OCI-LY1 (cell line): ENCODE measurements at regions not wholly inside any gene's neighbourhood (a gene's known extent, or its start where the extent isn't known, plus 50 kb on each side); places are given as distances from the start of the nearest gene placed in this dataset.

Source experiments
- H2AFZ ChIP-seq: fragments of 200-600 bp; sonication (generic), shearing (Covaris generic); 2 replicates; pipeline ENCODE4 v1.6.0; 2014; ENCODE audit warnings: antibody characterized with exemption, mild to moderate bottlenecking, low read length
- H3F3A ChIP-seq: fragments of 200-600 bp; sonication (generic), shearing (Covaris generic); 2 replicates; pipeline ENCODE4 v1.6.0; 2014; ENCODE audit warnings: mild to moderate bottlenecking, antibody characterized with exemption, low read length, moderate library complexity; ENCODE audit not compliant: insufficient read depth
- H3K27ac ChIP-seq: fragments of 200-600 bp; sonication (generic); 2 replicates; pipeline ENCODE4 v1.5.1; 2014; ENCODE audit warnings: low read length, mixed run types, mild to moderate bottlenecking, low read depth; ENCODE audit not compliant: poor library complexity, severe bottlenecking
- H3K27me3 ChIP-seq: fragments of 200-600 bp; sonication (generic); 2 replicates; pipeline ENCODE4 v1.6.0; 2014; ENCODE audit warnings: antibody characterized with exemption, mild to moderate bottlenecking, low read length, moderate library complexity; ENCODE audit not compliant: insufficient read depth
- H3K36me3 ChIP-seq: fragments of 200-600 bp; sonication (generic); 2 replicates; pipeline ENCODE4 v1.6.1; 2014; ENCODE audit warnings: mild to moderate bottlenecking, antibody characterized with exemption, low read length, moderate library complexity, mixed read lengths; ENCODE audit not compliant: insufficient read depth
- H3K4me1 ChIP-seq: fragments of 200-600 bp; sonication (generic); 2 replicates; pipeline ENCODE4 v1.5.1; 2014; ENCODE audit warnings: mild to moderate bottlenecking, low read length, moderate library complexity; ENCODE audit not compliant: insufficient read depth, severe bottlenecking
- H3K4me2 ChIP-seq: fragments of 200-600 bp; sonication (generic), shearing (Covaris generic); 2 replicates; pipeline ENCODE4 v1.6.1; 2014; ENCODE audit warnings: low read length
- H3K4me3 ChIP-seq: fragments of 200-600 bp; sonication (generic); 2 replicates; pipeline ENCODE4 v1.5.1; 2014; ENCODE audit warnings: low read length, low read depth, mild to moderate bottlenecking, mixed read lengths; ENCODE audit not compliant: poor library complexity, severe bottlenecking
- H3K79me2 ChIP-seq: fragments of 200-600 bp; shearing (Covaris generic); 2 replicates; pipeline ENCODE4 v1.6.1; 2016; ENCODE audit warnings: mixed run types, low read length, mixed read lengths; ENCODE audit not compliant: insufficient read depth
- H3K9ac ChIP-seq: fragments of 200-600 bp; sonication (generic), shearing (Covaris generic); 2 replicates; pipeline ENCODE4 v1.6.1; 2014; ENCODE audit warnings: mild to moderate bottlenecking, low read length, mixed read lengths
- H3K9me2 ChIP-seq: fragments of 200-600 bp; sonication (generic), shearing (Covaris generic); 2 replicates; pipeline ENCODE4 v1.6.1; 2014; ENCODE audit warnings: low read depth, mild to moderate bottlenecking, low read length, mixed read lengths
- H3K9me3 ChIP-seq: fragments of 200-600 bp; shearing (Covaris generic); 2 replicates; pipeline ENCODE4 v1.6.1; 2014; ENCODE audit warnings: low read length, mixed read lengths
- H4K20me1 ChIP-seq: fragments of 200-600 bp; sonication (generic), shearing (Covaris generic); 2 replicates; pipeline ENCODE4 v1.6.0; 2016; ENCODE audit warnings: mild to moderate bottlenecking, low read length; ENCODE audit not compliant: insufficient read depth
- CTCF ChIP-seq: fragments of 200-600 bp; sonication (generic), shearing (Covaris generic); IDR thresholded peaks from 2 replicates; pipeline ENCODE4 v1.5.1; 2017; ENCODE audit warnings: mild to moderate bottlenecking, antibody characterized with exemption, low read length, moderate library complexity, mixed read lengths
- EZH2 ChIP-seq: fragments of 200-600 bp; sonication (generic), shearing (Covaris generic); IDR thresholded peaks from 2 replicates; pipeline ENCODE4 v1.8.0; 2017; ENCODE audit warnings: borderline replicate concordance, mixed run types, mild to moderate bottlenecking, antibody characterized with exemption, low read length, moderate library complexity, mixed read lengths

- Histone ChIP-seq H3F3A (no peaks in the 10 kb centered on the region), H3K36me3 (no peaks in the 10 kb centered on the region), H3K4me3 (no peak overlapping the region), H3K4me1 (no peaks in the 10 kb centered on the region), H3K27ac (no peak overlapping the region), H2AFZ (no peak overlapping the region), H4K20me1 (no peaks in the 10 kb centered on the region), H3K27me3 (no peaks in the 10 kb centered on the region), H3K79me2 (no peaks in the 10 kb centered on the region), H3K9ac (no peak overlapping the region), H3K9me2 (no peaks in the 10 kb centered on the region), H3K9me3 (no peaks in the 10 kb centered on the region), H3K4me2 (no peak overlapping the region)
- TF ChIP-seq EZH2 (no peak), CTCF (no peak)
Observed at GRCh38 chr14:61996753-61997152, 234.5 kb downstream of the SNAPC1 start.

GRCh38 chr14:61997161-61997560 is 234.9 kb downstream of the SNAPC1 start:
- TF ChIP-seq EZH2 = no peak
- TF ChIP-seq CTCF = no peak
- Histone ChIP-seq H3K4me2 (no peak overlapping the region), H3K27me3 (no peaks in the 10 kb centered on the region), H3K4me1 (no peaks in the 10 kb centered on the region), H3K9ac (no peak overlapping the region), H3K79me2 (no peaks in the 10 kb centered on the region), H3K9me2 (no peaks in the 10 kb centered on the region), H4K20me1 (no peaks in the 10 kb centered on the region), H3K27ac (no peak overlapping the region), H3K4me3 (no peak overlapping the region), H3F3A (no peaks in the 10 kb centered on the region), H3K36me3 (no peaks in the 10 kb centered on the region), H2AFZ (no peak overlapping the region), H3K9me3 (no peaks in the 10 kb centered on the region)

GRCh38 chr14:62001963-62002362 is 239.7 kb downstream of the SNAPC1 start:
- H3K27me3 ChIP-seq = no peaks in the 10 kb centered on the region
- H4K20me1 ChIP-seq = no peaks in the 10 kb centered on the region
- H3K4me1 ChIP-seq = no peaks in the 10 kb centered on the region
- H2AFZ ChIP-seq = no peak overlapping the region
- TF ChIP-seq EZH2 (no peak), CTCF (no peak)
- H3K4me2 ChIP-seq = no peak overlapping the region
- H3K9ac ChIP-seq = no peak overlapping the region
- H3K9me2 ChIP-seq = no peaks in the 10 kb centered on the region
- H3K79me2 ChIP-seq = no peaks in the 10 kb centered on the region
- H3K36me3 ChIP-seq = no peaks in the 10 kb centered on the region
- no peak overlapping the region for H3K4me3 ChIP-seq
- no peak overlapping the region for H3K27ac ChIP-seq
- no peaks in the 10 kb centered on the region for H3K9me3 ChIP-seq
- H3F3A ChIP-seq = no peaks in the 10 kb centered on the region
